Stimulated activated effector memory CD8-positive, alpha-beta T cell treated with anti-CD3 and anti-CD28 coated beads, Interleukin-12 subunit alpha, Interleukin-12 subunit beta, amount 100 ng/mL, for 72 hours (primary cell): ENCODE measurements at regions not wholly inside any gene's neighbourhood (a gene's known extent, or its start where the extent isn't known, plus 50 kb on each side); places are given as distances from the start of the nearest gene placed in this dataset.
A peak's percentile ranks its signal among the peaks of the same experiment; 100 is the strongest.
"Not testable (repeated sequence)": the region's sequence is repeated elsewhere in the genome, so short reads cannot be mapped to it uniquely, and the experiment has no call there.

Experiments
- ATAC-seq: fragments of 150-1000 bp; cut with Tn5 transposase; 2 replicates; pipeline ENCODE4 v1.10.0; 2021
- DNase-seq, 2 donors: peaks; one replicate each; pipeline ENCODE4 v3.0.0; 2021 to 2022; ENCODE audit warnings: low spot score in 2 of 2
- H3K27ac Mint-ChIP-seq: one replicate; pipeline ENCODE4 v1.8.0; 2022; ENCODE audit warnings: mild to moderate bottlenecking, mixed read lengths
- H3K36me3 Mint-ChIP-seq: one replicate; pipeline ENCODE4 v1.8.0; 2022; ENCODE audit warnings: mild to moderate bottlenecking, mixed read lengths
- H3K4me1 Mint-ChIP-seq: one replicate; pipeline ENCODE4 v1.8.0; 2022; ENCODE audit warnings: mixed read lengths
- H3K4me3 Mint-ChIP-seq: one replicate; pipeline ENCODE4 v1.8.0; 2022; ENCODE audit warnings: mild to moderate bottlenecking, mixed read lengths
- H3K9me3 Mint-ChIP-seq: one replicate; pipeline ENCODE4 v1.8.0; 2022; ENCODE audit warnings: mixed read lengths

GRCh38 chr9:29183971-29184370, 1610.7 kb upstream of the C9orf72 start:
- H3K4me3 Mint-ChIP-seq = no peak overlapping the region
- no peaks in the 10 kb centered on the region for H3K36me3 Mint-ChIP-seq
- H3K9me3 Mint-ChIP-seq = peaks cover 12% of the 10 kb centered on the region
- no peak for DNase-seq
- no peaks in the 10 kb centered on the region for H3K4me1 Mint-ChIP-seq
- no peak overlapping the region for H3K27ac Mint-ChIP-seq
- ATAC-seq = no peak

GRCh38 chr9:29188771-29189170, 1615.5 kb upstream of the C9orf72 start:
- not testable (repeated sequence) for H3K36me3 Mint-ChIP-seq, H3K9me3 Mint-ChIP-seq, DNase-seq, H3K4me3 Mint-ChIP-seq, H3K27ac Mint-ChIP-seq, ATAC-seq, H3K4me1 Mint-ChIP-seq

DNA sequence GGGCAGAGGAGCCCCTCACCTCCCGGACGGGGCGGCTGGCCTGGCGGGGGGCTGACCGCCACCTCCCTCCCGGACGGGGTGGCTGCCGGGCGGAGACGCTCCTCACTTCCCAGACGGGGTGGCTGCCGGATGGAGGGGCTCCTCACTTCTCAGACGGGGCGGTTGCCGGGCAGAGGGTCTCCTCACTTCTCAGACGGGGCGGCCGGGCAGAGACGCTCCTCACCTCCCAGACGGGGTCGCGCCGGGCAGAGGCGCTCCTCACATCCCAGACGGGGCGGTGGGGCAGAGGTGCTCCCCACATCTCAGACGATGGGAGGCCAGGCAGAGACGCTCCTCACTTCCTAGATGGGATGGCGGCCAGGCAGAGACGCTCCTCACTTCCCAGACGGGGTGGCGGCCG, 1615.9 kb upstream of the C9orf72 start:
- not testable (repeated sequence) for H3K9me3 Mint-ChIP-seq, H3K4me3 Mint-ChIP-seq, DNase-seq, H3K4me1 Mint-ChIP-seq, ATAC-seq, H3K27ac Mint-ChIP-seq, H3K36me3 Mint-ChIP-seq

DNA sequence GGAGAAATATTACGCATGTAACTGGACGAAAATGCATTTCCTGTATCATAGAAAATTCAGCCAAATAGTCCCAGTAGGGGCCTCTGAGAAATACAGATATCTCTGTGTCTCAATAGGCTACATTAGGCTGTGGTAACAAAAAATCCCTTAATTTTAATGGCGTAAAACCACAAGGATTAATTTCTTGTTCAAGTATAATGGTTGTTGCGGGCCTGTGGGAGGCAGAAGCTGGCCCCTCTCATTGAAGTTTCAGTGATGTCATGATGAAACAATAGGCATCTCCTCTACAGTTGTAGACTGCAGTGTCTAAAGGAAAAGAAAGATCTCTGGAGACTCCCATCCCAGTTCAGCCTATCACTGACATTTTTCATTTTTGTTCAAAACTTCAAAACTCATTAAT, 1625.6 kb upstream of the C9orf72 start:
- Mint-ChIP-seq H3K27ac (no peak overlapping the region), H3K4me3 (no peak overlapping the region), H3K9me3 (peaks cover 8% of the 10 kb centered on the region), H3K36me3 (no peaks in the 10 kb centered on the region), H3K4me1 (no peaks in the 10 kb centered on the region)
- ATAC-seq (no peak), DNase-seq (no peak)

GRCh38 chr9:29199975-29200374, 1626.7 kb upstream of the C9orf72 start:
- Mint-ChIP-seq H3K36me3 (no peaks in the 10 kb centered on the region), H3K27ac (no peak overlapping the region), H3K4me1 (no peaks in the 10 kb centered on the region), H3K4me3 (no peak overlapping the region), H3K9me3 (peaks cover 8% of the 10 kb centered on the region)
- ATAC-seq (no peak), DNase-seq (no peak)

GRCh38 chr9:29200650-29201049, 1627.4 kb upstream of the C9orf72 start:
- Mint-ChIP-seq H3K36me3 (no peaks in the 10 kb centered on the region), H3K4me3 (no peak overlapping the region), H3K27ac (no peak overlapping the region), H3K4me1 (no peaks in the 10 kb centered on the region), H3K9me3 (peaks cover 8% of the 10 kb centered on the region)
- no peak for DNase-seq
- ATAC-seq = no peak

GRCh38 chr9:29203244-29203930, 1630.1 kb upstream of the C9orf72 start:
- Mint-ChIP-seq H3K9me3 (peaks cover 8% of the 10 kb centered on the region), H3K27ac (no peak overlapping the region), H3K36me3 (no peaks in the 10 kb centered on the region), H3K4me1 (no peaks in the 10 kb centered on the region), H3K4me3 (no peak overlapping the region)
- no peak for DNase-seq
- no peak for ATAC-seq

- no peaks in the 10 kb centered on the region for H3K4me1 Mint-ChIP-seq
- H3K9me3 Mint-ChIP-seq = no peaks in the 10 kb centered on the region
- no peaks in the 10 kb centered on the region for H3K36me3 Mint-ChIP-seq
- no peak overlapping the region for H3K27ac Mint-ChIP-seq
- H3K4me3 Mint-ChIP-seq = no peak overlapping the region
- no peak for ATAC-seq
- no peak for DNase-seq
These were observed 1635.4 kb upstream of the C9orf72 start for GRCh38 chr9:29208670-29209069.

DNA sequence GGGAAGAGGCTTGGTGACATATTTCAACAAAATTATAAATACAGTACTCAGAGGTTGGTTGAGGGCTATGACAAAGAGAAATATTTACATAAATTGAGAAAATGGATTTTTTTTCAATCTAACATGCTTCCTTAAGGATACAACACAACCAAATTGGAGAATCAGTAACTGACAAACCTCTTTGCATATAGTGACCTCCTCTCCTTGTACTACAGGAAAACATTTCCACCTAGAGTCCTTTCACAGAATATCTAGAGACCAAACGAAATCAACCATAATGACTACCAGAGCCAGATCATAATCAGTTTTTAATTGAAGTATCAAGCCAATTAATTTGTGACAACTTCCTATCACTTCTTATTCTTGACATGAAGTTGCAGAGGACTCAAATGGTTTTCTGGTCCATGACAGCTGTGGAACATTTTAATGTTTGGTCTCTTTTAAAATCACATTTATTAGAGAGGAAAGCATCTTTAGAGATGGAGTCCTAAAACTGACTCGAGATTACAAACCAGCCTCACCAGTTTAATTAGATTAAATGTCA, 1636.5 kb upstream of the C9orf72 start:
- no peaks in the 10 kb centered on the region for H3K4me1 Mint-ChIP-seq
- no peaks in the 10 kb centered on the region for H3K36me3 Mint-ChIP-seq
- ATAC-seq = no peak
- H3K27ac Mint-ChIP-seq = no peak overlapping the region
- DNase-seq = no peak
- H3K4me3 Mint-ChIP-seq = no peak overlapping the region
- no peaks in the 10 kb centered on the region for H3K9me3 Mint-ChIP-seq

DNA sequence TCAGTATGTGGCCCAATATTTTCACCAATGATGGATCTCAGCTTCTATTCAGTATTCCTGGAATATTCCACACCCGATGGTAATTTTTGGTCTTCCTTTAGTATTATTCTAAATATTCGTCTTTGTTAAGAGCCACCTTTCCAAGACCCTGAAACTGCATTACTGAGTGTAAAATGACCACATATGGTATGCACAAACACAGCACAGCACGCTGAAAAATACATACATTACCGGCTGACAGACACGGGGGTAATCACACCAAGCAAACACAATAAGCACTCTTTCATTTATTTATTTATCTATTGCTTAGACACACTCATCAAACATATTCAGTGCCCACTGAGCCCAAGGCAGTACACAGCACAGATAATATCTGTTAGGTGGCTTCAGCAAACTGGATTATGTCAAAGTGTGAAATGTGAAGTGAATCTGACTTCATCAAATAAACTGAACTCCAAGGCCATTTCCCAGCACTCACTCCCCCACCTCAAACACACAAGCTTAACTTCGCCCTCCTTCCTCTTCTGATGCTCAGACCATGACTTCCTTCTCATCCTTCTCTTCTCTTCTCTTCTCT, 1637.8 kb upstream of the C9orf72 start:
- no peak for DNase-seq
- Mint-ChIP-seq H3K27ac (no peak overlapping the region), H3K36me3 (no peaks in the 10 kb centered on the region), H3K9me3 (no peaks in the 10 kb centered on the region), H3K4me3 (peak overlapping the region; percentile 3), H3K4me1 (no peaks in the 10 kb centered on the region)
- no peak for ATAC-seq

- Mint-ChIP-seq H3K36me3 (no peaks in the 10 kb centered on the region), H3K27ac (no peak overlapping the region), H3K9me3 (no peaks in the 10 kb centered on the region), H3K4me1 (no peaks in the 10 kb centered on the region), H3K4me3 (peak overlapping the region; percentile 3)
- DNase-seq (no peak), ATAC-seq (peak; percentile 65)
These were observed 1638.5 kb upstream of the C9orf72 start for GRCh38 chr9:29211580-29212396.

DNA sequence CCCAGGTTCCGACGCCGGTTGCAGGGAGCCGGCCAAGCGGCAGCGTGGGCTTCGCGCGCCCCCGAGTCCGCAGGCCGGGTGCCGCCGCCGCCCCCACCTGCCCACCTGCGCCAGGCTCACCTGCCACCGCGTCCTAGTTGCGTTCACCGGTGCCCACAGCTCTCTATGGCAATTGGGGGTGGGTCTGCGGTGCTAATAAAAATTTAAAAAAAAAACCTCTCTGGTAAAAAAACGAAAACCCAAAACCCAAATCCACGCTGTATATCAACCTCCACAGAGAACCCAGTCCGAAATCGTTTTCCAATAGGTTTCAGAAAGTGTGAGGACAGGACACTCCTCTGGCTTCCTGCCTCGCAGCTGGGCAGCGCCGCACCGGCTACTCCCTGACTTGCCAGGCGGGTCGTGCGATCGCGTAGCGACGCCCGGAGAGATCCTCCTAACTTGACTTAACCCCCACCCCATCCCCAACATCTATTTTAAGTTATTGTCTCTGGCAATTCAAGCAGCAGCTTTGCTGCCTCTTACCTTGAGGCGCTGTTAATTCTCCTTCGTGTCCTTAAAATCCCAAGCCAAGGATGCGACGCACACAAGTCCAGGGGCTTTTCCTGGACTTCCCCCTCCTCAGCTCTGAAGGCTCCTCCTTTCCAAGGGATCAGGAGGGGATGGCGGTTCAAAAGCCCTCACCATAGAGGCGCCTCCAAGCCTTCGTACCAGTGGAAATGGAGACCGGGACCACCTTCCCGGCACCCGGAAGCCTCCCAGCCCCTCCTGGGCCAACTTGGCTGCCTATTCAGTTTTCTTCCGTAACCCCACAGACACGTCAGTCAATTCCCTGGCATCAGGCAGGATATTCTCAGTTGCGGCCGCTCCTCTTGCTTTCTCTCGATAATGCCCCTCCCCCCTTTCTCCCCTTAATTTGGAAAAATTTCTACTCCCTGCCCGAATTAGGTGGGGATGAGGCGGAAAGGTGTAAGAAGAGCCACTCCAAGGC, 1639.4 kb upstream of the C9orf72 start:
- Mint-ChIP-seq H3K27ac (no peak overlapping the region), H3K4me3 (peak overlapping the region; percentile 50), H3K4me1 (no peaks in the 10 kb centered on the region), H3K36me3 (no peaks in the 10 kb centered on the region), H3K9me3 (no peaks in the 10 kb centered on the region)
- no peak for ATAC-seq
- no peak for DNase-seq

DNA sequence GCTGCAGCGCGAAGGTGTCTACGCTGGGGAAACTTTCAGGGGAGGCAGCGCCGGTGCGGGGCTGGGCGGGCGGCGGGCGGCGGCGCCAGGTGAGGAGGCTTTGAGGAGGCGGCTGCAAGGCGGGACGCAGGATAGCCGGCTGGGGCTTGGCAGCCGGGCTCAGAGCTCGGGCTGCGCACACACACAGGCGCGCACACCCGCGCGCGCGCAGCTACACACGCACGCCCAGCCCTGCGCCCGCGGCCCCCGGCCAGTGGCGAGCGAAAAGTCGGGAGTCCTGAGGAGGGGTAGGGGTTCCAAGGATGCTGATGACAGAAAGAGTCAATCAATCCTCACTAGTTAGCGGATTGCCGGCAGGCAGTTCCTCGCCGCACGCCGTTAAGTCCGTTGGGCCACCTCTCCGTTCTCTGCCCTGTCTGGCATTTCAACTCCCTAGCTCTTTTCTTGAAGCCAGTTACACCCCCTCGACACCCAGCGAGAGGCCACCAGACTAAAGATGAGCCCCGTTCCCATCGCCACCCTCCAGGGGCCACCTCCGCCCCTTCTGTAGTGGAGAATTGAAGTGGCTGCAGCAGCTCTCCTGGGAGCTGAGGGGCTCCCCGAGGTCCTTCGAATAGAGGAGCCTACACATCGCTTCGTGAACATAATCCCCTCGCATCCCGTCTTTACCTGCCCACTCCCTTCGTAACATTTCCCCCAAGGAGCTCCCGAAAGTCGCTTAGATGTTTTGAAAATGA, 1640.3 kb upstream of the C9orf72 start, which contains the start of gene LINGO2:
Gene LINGO2, minus strand, starts transcription at position 185 of the 737 bp plus-strand sequence.
- peak; percentile 27 for ATAC-seq
- Mint-ChIP-seq H3K4me1 (no peaks in the 10 kb centered on the region), H3K4me3 (peak within 1 kb of the TSS; percentile 50), H3K36me3 (no peaks in the 10 kb centered on the region), H3K27ac (no peak within 1 kb of the TSS), H3K9me3 (no peaks in the 10 kb centered on the region)
- DNase-seq = no peak

GRCh38 chr9:29214154-29214689, 1640.9 kb upstream of the C9orf72 start:
- no peak overlapping the region for H3K4me3 Mint-ChIP-seq

More at GRCh38 chr9:29214154-29214689, 1640.9 kb upstream of the C9orf72 start:
- DNase-seq (no peak), ATAC-seq (no peak)
- Mint-ChIP-seq H3K4me1 (no peaks in the 10 kb centered on the region), H3K9me3 (no peaks in the 10 kb centered on the region), H3K36me3 (no peaks in the 10 kb centered on the region), H3K27ac (no peak overlapping the region)
